Activated T-cell treated with anti-CD3 and anti-CD28 coated beads, Interleukin-2, amount 50 U/mL, for 24 hours (primary cell): ENCODE measurements at regions not wholly inside any gene's neighbourhood (a gene's known extent, or its start where the extent isn't known, plus 50 kb on each side); places are given as distances from the start of the nearest gene placed in this dataset.
"Not testable (repeated sequence)": the region's sequence is repeated elsewhere in the genome, so short reads cannot be mapped to it uniquely, and the experiment has no call there.

Source experiments
- DNase-seq: peaks from one replicate; pipeline ENCODE4 v3.0.0-alpha.2; 2020
- H3K27ac Mint-ChIP-seq: 2 replicates; pipeline ENCODE4 v1.8.0; 2020; ENCODE audit warnings: mild to moderate bottlenecking, mixed read lengths
- H3K27me3 Mint-ChIP-seq: 2 replicates; pipeline ENCODE4 v1.8.0; 2020; ENCODE audit warnings: mixed read lengths
- H3K36me3 Mint-ChIP-seq: 2 replicates; pipeline ENCODE4 v1.8.0; 2020; ENCODE audit warnings: low read depth, mixed read lengths
- H3K4me1 Mint-ChIP-seq: 2 replicates; pipeline ENCODE4 v1.8.0; 2020; ENCODE audit warnings: low read depth, mixed read lengths
- H3K4me3 Mint-ChIP-seq: 2 replicates; pipeline ENCODE4 v1.8.0; 2020; ENCODE audit warnings: mild to moderate bottlenecking, moderate library complexity, mixed read lengths
- H3K9me3 Mint-ChIP-seq: 2 replicates; pipeline ENCODE4 v1.8.0; 2020; ENCODE audit warnings: mixed read lengths

GRCh38 chr2:236355911-236356310, 91.7 kb upstream of the ASB18 start:
- H3K36me3 Mint-ChIP-seq: no peaks in the 10 kb centered on the region
- no peaks in the 10 kb centered on the region for H3K9me3 Mint-ChIP-seq
- no peak for DNase-seq
- no peak overlapping the region for H3K27ac Mint-ChIP-seq
- no peak overlapping the region for H3K4me3 Mint-ChIP-seq
- peaks cover 21% of the 10 kb centered on the region for H3K27me3 Mint-ChIP-seq
- peaks cover 12% of the 10 kb centered on the region for H3K4me1 Mint-ChIP-seq

GRCh38 chr2:236356321-236356720, 92.1 kb upstream of the ASB18 start:
- not testable (repeated sequence) for H3K4me3 Mint-ChIP-seq, DNase-seq
- H3K27me3 Mint-ChIP-seq: peaks cover 18% of the 10 kb centered on the region

GRCh38 chr2:236358482-236358881, 94.3 kb upstream of the ASB18 start:
- not testable (repeated sequence) for H3K4me3 Mint-ChIP-seq, H3K9me3 Mint-ChIP-seq, H3K4me1 Mint-ChIP-seq, H3K36me3 Mint-ChIP-seq, H3K27me3 Mint-ChIP-seq, H3K27ac Mint-ChIP-seq, DNase-seq

More at GRCh38 chr2:236356321-236356720, 92.1 kb upstream of the ASB18 start:
- peaks cover 12% of the 10 kb centered on the region for H3K4me1 Mint-ChIP-seq
- not testable (repeated sequence) for H3K9me3 Mint-ChIP-seq, H3K27ac Mint-ChIP-seq, H3K36me3 Mint-ChIP-seq

- Mint-ChIP-seq H3K27me3 (peaks cover 7% of the 10 kb centered on the region), H3K27ac (no peak overlapping the region), H3K4me1 (peaks cover 7% of the 10 kb centered on the region), H3K9me3 (no peaks in the 10 kb centered on the region), H3K4me3 (no peak overlapping the region), H3K36me3 (no peaks in the 10 kb centered on the region)
- no peak for DNase-seq
Observed at GRCh38 chr2:236359426-236360045, 95.3 kb upstream of the ASB18 start.

DNA sequence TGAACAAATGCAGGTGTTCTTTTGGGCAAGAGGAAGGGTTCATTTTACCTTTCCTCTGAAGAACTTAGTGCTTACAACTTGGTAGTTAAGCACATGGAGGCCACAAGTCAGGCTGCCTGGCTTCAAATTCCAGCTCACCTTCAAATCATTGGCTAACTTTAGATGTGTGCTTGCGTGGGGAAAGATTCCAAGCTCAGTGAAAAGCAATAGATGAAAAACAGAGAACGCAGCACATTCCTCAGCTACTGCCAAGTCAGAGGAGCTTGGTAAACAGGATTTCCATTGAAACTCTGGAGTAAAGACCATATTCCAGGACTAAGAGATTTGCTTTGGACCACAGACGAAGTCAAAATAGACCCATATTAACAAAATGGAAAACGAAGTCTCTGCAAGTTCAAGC, 96.3 kb upstream of the ASB18 start:
- H3K4me1 Mint-ChIP-seq: peaks cover 14% of the 10 kb centered on the region
- H3K9me3 Mint-ChIP-seq: no peaks in the 10 kb centered on the region
- no peaks in the 10 kb centered on the region for H3K36me3 Mint-ChIP-seq
- H3K27me3 Mint-ChIP-seq: peaks cover 13% of the 10 kb centered on the region
- H3K4me3 Mint-ChIP-seq: no peak overlapping the region
- H3K27ac Mint-ChIP-seq: no peak overlapping the region
- no peak for DNase-seq

- Mint-ChIP-seq H3K27me3 (peaks cover 33% of the 10 kb centered on the region), H3K4me1 (peaks cover 37% of the 10 kb centered on the region), H3K9me3 (no peaks in the 10 kb centered on the region), H3K27ac (no peak overlapping the region), H3K4me3 (no peak overlapping the region), H3K36me3 (no peaks in the 10 kb centered on the region)
- DNase-seq: no peak
Observed at GRCh38 chr2:236363711-236364277, 99.6 kb upstream of the ASB18 start.

DNA sequence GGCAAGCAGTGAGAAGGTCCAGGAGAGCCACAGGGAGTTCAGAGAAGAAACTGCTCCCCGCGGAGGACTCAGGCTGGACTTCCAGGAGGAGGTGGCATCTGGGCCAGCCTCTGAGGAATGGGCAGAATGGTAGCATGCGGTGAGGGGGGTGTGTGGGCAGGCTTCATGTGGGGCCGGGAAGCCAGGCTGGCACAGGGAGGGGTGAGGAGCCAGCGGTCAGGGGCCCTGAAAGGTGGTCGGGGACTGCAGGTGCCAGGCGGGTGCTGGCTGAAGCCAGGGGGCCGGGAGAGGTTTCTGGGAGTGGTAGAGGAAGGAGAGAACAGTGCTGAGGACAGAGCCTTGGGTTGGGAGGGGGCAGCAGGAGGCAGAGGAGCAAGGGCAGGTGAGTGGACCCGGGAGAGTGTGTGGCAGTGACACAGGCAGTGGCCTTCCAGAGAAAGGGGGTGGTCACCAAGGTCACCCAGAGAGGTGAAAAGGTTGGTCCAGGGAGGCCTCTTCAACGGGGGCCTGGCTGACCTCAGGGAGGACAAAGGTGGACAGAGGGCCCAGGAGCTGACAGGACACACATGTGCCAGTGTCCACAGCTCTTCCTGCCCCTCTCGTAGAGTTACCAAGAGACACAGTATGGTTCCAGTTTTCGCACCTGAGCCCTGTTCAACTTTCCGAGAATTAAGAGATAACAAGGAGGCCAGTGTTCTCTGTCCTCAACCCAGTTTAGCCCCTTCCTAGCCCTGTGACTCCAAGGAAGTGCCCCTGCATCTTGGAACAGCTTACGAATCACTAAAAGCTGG, 101.2 kb upstream of the ASB18 start:
- Mint-ChIP-seq H3K36me3 (no peaks in the 10 kb centered on the region), H3K4me3 (no peak overlapping the region), H3K27me3 (peaks cover 50% of the 10 kb centered on the region), H3K9me3 (no peaks in the 10 kb centered on the region), H3K27ac (no peak overlapping the region), H3K4me1 (peaks cover 30% of the 10 kb centered on the region)
- DNase-seq: no peak

- DNase-seq: no peak
- Mint-ChIP-seq H3K4me1 (peaks cover 30% of the 10 kb centered on the region), H3K4me3 (no peak overlapping the region), H3K9me3 (no peaks in the 10 kb centered on the region), H3K27me3 (peaks cover 53% of the 10 kb centered on the region), H3K36me3 (no peaks in the 10 kb centered on the region), H3K27ac (no peak overlapping the region)
Observed at GRCh38 chr2:236366049-236366387, 101.8 kb upstream of the ASB18 start.

- no peak for DNase-seq
- Mint-ChIP-seq H3K4me3 (peak overlapping the region; percentile 19), H3K36me3 (no peaks in the 10 kb centered on the region), H3K9me3 (no peaks in the 10 kb centered on the region), H3K4me1 (peaks cover 30% of the 10 kb centered on the region), H3K27ac (no peak overlapping the region), H3K27me3 (peaks cover 57% of the 10 kb centered on the region)
Observed at GRCh38 chr2:236366397-236366796, 102.2 kb upstream of the ASB18 start.

- no peak overlapping the region for H3K27ac Mint-ChIP-seq
- H3K27me3 Mint-ChIP-seq: peaks cover 63% of the 10 kb centered on the region
- no peak for DNase-seq
- H3K36me3 Mint-ChIP-seq: no peaks in the 10 kb centered on the region
- no peak overlapping the region for H3K4me3 Mint-ChIP-seq
- no peaks in the 10 kb centered on the region for H3K9me3 Mint-ChIP-seq
- peaks cover 30% of the 10 kb centered on the region for H3K4me1 Mint-ChIP-seq
Observed at GRCh38 chr2:236367506-236368289, 103.5 kb upstream of the ASB18 start.

DNA sequence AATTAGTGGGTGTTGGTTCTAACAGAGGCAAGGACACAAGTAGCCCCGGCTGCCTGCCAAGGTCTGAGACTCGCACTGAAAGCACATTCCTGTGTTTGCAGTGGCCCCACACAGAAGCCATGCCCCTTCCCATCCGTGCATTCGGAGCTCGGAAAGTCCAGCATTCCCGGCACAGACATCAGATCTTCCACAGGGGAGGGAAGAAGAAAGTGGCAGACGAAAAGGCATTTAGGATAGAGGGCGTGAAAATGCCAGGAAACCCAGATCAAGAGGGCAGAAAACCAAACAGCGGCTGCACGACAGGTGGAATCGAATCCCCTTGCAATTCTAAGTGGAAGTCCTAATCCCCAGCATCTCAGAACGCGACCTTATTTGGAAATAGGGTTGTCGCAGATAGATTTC, 105.5 kb upstream of the ASB18 start:
- H3K4me1 Mint-ChIP-seq: peaks cover 30% of the 10 kb centered on the region
- H3K27me3 Mint-ChIP-seq: peaks cover 69% of the 10 kb centered on the region
- no peak for DNase-seq
- H3K27ac Mint-ChIP-seq: no peak overlapping the region
- no peaks in the 10 kb centered on the region for H3K9me3 Mint-ChIP-seq
- H3K36me3 Mint-ChIP-seq: no peaks in the 10 kb centered on the region
- H3K4me3 Mint-ChIP-seq: no peak overlapping the region

DNA sequence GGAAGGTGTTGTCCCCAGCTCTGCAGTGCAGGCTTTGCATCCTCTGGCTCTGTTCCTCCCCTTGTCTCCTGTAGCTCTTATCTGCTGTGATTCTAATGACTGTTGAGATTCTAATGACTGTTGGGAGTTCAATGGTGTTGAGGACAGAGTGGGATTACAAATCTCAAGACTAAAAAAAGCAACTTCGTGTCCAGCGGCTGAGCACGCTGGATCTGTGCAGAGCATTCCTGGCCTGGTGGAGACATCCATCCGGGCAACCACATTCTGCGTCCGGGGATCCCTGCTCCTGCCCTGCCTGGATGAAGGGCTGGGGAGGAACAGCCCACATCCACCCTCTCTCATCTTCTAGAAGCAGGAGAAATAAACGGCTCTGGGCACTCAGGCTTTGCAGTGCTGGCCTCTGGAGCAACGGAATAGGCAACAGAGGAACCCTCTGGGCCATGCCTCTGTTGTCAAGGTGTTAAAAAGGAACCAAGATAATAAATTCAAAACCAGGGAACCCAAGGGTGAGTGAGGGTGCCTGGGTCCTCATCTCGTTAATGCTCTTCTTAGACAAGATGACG, 106.7 kb upstream of the ASB18 start:
- DNase-seq: no peak
- H3K27me3 Mint-ChIP-seq: peaks cover 73% of the 10 kb centered on the region
- peaks cover 22% of the 10 kb centered on the region for H3K4me1 Mint-ChIP-seq
- H3K9me3 Mint-ChIP-seq: no peaks in the 10 kb centered on the region
- no peak overlapping the region for H3K27ac Mint-ChIP-seq
- no peaks in the 10 kb centered on the region for H3K36me3 Mint-ChIP-seq
- no peak overlapping the region for H3K4me3 Mint-ChIP-seq

DNA sequence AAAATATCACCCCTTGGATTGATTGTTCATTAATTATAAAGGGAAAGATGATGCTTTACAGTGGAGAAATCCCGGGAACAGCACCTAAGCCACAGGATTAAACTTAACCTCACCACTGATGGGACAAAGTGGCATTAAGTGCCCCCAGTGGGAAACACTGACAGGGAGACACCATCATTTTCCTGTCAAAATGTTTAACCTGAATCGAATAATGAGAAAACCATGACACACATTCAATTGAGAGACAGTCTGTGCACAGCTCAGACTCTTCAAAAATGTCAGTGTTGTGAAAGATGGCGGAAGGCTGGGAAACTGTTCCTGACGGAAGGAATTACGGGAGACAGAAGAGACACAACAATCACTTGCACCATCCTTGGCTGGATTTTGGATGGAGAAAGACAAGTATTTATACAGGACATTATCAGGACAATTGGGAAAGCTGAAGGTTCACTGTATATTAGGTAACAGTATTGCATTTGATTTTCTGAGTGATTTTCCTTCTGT, 111.8 kb upstream of the ASB18 start:
- H3K4me3 Mint-ChIP-seq: no peak overlapping the region
- H3K27ac Mint-ChIP-seq: no peak overlapping the region
- H3K36me3 Mint-ChIP-seq: no peaks in the 10 kb centered on the region
- DNase-seq: no peak
- peaks cover 55% of the 10 kb centered on the region for H3K27me3 Mint-ChIP-seq
- no peaks in the 10 kb centered on the region for H3K9me3 Mint-ChIP-seq
- peaks cover 4% of the 10 kb centered on the region for H3K4me1 Mint-ChIP-seq

DNA sequence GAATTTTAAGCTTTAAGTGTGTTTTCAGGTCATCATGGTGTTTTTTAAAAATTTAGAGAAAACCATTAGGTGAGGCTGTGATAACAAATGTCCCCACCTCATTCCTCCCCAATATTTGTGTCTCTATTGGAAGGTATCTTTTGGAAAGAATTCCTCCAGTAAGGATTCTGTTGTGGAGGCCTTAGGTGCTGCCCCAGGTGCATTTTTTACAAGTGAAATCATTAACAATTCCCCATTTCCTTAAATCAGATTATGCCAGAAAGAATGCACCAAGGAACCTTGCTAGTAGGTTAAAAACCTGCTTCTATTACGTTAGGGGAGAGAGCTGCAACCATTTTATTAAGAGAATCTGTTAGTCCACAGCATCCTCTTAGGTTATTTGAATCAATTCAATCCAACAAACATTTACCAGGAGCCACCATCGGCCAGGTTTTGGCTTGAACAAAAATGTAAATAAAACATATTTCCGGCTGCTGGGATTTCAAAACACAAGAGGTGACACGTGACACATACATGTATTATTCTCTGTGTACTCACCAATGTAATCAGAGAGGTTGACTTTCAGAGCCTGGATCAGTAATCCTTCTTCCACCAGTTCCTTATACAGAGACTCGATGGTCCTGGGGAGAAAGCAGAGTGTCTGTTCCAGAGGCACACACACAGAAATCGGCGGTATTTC, 112.5 kb upstream of the ASB18 start:
- Mint-ChIP-seq H3K27ac (no peak overlapping the region), H3K9me3 (no peaks in the 10 kb centered on the region), H3K36me3 (no peaks in the 10 kb centered on the region), H3K27me3 (peaks cover 48% of the 10 kb centered on the region), H3K4me3 (no peak overlapping the region), H3K4me1 (peaks cover 5% of the 10 kb centered on the region)
- no peak for DNase-seq
